GM12875 (cell line): ENCODE measurements at regions not wholly inside any gene's neighbourhood (a gene's known extent, or its start where the extent isn't known, plus 50 kb on each side); places are given as distances from the start of the nearest gene placed in this dataset.
"Not testable (repeated sequence)": the region's sequence is repeated elsewhere in the genome, so short reads cannot be mapped to it uniquely, and the experiment has no call there.

Experiments used
- H3K4me3 ChIP-seq: one replicate; pipeline ENCODE4 v1.5.1; 2011; ENCODE audit warnings: low read depth, low read length, control low read depth
- TF ChIP-seq, protein P1 (sequence below): IDR thresholded peaks from 2 replicates; pipeline ENCODE4 v1.5.1; 2011; ENCODE audit warnings: low read depth, mild to moderate bottlenecking, control low read depth, inconsistent platforms, low read length, moderate library complexity, borderline replicate concordance; ENCODE audit not compliant: insufficient read depth

DNA sequence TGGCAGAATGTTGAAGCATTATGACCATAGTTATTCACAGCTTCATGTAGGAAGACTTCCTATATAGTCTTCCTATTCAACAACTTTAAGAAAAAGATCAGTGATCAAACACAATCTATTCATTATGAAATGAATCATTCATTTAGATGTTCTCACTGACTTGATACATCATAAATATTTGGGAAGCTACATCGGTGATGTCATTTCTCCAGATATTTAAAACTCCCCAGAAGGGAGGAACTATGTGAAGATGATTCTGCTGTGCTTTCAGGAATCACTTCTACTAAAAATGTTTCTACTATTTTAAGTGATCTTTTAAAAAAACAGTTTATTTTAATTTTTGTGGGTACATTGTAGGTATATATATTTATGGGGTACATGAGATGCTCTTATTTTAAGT is 316.4 kb downstream of the BCAT1 start:
- TF ChIP-seq, protein P1, sequence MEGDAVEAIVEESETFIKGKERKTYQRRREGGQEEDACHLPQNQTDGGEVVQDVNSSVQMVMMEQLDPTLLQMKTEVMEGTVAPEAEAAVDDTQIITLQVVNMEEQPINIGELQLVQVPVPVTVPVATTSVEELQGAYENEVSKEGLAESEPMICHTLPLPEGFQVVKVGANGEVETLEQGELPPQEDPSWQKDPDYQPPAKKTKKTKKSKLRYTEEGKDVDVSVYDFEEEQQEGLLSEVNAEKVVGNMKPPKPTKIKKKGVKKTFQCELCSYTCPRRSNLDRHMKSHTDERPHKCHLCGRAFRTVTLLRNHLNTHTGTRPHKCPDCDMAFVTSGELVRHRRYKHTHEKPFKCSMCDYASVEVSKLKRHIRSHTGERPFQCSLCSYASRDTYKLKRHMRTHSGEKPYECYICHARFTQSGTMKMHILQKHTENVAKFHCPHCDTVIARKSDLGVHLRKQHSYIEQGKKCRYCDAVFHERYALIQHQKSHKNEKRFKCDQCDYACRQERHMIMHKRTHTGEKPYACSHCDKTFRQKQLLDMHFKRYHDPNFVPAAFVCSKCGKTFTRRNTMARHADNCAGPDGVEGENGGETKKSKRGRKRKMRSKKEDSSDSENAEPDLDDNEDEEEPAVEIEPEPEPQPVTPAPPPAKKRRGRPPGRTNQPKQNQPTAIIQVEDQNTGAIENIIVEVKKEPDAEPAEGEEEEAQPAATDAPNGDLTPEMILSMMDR: no peak
- H3K4me3 ChIP-seq: no peak overlapping the region

DNA sequence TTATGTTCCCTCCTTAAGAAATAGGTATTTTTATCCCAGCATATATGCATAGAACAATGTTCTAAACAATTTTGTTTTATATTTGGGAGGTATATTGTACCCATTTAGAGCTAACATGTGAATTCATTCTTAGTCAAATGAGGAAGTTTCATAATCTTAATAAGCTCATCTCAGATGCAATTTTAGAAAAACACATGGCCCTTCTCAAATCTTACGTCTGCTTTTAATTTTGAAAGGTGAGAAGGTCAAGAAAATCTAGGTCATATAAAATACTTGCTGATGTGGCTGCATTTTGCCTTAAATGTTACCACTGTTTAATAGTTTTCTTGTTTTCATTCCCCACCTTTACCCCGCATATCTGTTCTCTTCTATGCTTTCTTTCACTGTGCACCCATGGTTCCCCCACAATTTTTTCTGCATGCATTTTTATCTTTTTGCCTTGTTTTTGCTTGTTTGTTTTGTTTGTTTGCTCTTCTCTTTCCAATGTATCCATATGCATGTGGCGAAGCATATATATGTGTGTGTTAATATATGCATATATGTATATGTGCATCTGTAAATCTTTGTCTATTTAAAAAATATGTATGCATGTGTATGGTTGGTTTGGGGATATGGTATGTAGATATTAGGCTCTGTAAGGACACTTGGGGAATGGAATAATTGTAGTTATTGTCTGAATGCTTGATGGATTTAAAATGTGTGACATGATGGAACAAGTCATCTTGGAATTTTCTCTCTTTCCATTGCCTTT is 317.1 kb downstream of the BCAT1 start:
- TF ChIP-seq, protein P1: no peak
- H3K4me3 ChIP-seq: no peak overlapping the region

DNA sequence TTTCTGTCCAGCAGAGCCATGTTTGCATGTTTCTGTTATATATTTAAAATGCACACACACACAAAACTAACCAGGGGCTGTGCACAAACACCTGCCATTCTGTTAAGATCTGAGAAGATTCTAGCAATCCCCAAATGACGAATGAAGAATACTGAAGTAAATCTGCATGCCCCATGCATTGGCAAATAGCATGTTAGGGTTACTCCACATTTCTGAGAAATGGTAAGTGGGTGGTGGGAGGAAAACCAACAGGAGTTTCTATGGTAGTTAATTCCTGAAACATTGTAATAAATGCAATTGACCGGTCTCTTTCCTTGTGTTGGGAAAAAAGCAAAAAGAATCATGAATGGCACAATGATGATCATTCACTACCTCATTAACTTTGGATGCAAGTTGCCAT is 318.0 kb downstream of the BCAT1 start:
- TF ChIP-seq, protein P1: no peak
- no peak overlapping the region for H3K4me3 ChIP-seq

DNA sequence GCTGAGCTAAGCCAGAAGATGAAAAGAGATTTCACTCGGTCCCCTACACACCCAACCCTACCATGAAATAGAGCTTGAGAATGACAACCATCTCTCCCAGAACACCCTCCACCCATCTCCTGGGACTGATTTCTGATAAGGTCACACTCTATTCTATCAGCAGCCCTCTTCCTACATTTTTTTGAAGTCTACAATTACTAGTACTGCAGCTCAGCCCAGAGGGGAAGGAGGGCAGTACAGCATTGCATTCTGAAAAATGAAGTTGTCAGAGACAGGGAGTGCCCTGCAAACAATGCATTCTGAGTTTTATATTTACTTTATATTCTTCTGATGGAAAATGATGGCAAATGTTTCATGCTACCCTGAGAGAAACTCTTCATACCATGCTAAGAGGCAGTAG is 318.5 kb downstream of the BCAT1 start:
- TF ChIP-seq, protein P1: no peak
- H3K4me3 ChIP-seq: no peak overlapping the region

DNA sequence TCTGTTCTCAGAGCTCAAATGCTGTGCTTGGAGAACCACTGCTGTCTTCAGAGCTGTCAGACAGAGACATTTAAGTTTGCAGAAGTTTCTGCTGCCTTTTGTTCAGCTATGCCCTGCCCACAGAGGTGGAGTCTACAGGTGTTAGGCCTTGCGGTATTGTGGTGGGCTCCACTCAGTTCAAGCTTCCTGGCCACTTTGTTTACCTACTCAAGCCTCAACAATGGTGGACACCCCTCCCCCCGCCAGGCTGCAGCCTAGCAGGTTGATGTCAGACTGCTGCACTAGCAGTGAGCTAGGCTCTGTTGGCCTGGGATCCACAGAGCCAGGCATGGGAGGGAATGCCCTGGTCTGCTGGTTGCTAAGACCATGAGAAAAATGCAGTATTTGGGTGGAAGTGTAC is 323.8 kb downstream of the BCAT1 start:
- no peak overlapping the region for H3K4me3 ChIP-seq
- TF ChIP-seq, protein P1: no peak

DNA sequence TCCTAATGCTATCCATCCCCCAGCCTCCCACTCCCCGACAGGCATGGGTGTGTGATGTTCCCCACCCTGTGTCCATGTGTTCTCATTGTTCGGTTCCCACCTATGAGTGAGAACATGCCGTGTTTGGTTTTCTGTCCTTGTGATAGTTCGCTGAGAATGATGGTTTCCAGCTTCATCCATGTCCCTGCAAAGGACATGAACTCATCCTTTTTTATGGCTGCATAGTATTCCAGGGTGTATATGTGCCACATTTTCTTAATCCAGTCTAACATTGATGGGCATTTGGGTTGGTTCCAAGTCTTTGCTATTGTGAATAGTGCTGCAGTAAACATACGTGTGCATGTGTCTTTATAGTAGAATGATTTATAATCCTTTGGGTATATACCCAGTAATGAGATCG is 328.9 kb downstream of the BCAT1 start:
- not testable (repeated sequence) for H3K4me3 ChIP-seq

DNA sequence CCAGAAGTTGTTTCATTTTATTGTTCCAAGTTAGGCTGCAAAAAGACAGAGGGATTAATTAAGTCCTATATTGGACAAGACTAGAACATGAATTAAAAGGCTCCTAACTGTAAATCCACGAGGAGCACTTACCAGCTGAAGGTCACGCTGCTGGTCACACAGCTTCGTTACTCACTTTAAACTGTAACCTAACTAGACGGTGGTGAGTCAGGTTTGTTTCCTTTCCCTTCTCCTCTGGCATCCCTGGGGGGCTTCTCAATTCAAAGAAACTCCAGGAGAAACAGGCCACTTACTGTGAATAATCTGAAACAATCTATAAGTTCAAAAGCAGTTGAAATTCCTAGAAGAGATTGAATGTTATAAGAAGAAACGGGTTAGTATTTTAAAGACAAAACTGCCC is 331.4 kb downstream of the BCAT1 start:
- H3K4me3 ChIP-seq: no peak overlapping the region
- TF ChIP-seq, protein P1: no peak
